GM12873 (cell line): ENCODE measurements at regions not wholly inside any gene's neighbourhood (a gene's known extent, or its start where the extent isn't known, plus 50 kb on each side); places are given as distances from the start of the nearest gene placed in this dataset.

Experiments
- TF ChIP-seq, protein P1 (sequence below): IDR thresholded peaks from 2 replicates; pipeline ENCODE4 v1.5.1; 2012; ENCODE audit warnings: low read depth, mild to moderate bottlenecking, moderate library complexity, low read length, control low read depth; ENCODE audit not compliant: insufficient read depth; ENCODE audit errors: missing control alignments

DNA sequence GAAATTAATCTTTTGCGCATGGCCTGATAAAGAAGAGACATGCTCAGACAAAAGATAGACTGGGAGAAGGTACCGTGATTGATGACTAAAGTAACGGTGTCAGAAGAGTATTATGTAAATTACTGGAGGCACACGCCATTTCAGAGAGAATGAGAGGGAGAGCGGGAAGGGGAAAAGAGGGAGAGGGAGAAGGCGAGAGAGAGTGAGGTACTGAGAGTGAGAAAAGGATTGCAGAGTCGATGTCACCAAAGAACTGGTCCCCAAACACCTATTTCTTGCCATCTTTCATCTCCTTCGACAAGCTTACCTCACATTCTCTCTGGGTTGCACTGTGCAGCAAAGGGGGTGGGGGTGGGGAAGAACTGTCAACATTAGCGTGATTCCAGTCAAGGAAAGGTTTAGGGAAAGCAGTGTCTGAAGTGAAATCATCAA, 673.7 kb downstream of the BCL11A start:
- TF ChIP-seq, protein P1, sequence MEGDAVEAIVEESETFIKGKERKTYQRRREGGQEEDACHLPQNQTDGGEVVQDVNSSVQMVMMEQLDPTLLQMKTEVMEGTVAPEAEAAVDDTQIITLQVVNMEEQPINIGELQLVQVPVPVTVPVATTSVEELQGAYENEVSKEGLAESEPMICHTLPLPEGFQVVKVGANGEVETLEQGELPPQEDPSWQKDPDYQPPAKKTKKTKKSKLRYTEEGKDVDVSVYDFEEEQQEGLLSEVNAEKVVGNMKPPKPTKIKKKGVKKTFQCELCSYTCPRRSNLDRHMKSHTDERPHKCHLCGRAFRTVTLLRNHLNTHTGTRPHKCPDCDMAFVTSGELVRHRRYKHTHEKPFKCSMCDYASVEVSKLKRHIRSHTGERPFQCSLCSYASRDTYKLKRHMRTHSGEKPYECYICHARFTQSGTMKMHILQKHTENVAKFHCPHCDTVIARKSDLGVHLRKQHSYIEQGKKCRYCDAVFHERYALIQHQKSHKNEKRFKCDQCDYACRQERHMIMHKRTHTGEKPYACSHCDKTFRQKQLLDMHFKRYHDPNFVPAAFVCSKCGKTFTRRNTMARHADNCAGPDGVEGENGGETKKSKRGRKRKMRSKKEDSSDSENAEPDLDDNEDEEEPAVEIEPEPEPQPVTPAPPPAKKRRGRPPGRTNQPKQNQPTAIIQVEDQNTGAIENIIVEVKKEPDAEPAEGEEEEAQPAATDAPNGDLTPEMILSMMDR = no peak

DNA sequence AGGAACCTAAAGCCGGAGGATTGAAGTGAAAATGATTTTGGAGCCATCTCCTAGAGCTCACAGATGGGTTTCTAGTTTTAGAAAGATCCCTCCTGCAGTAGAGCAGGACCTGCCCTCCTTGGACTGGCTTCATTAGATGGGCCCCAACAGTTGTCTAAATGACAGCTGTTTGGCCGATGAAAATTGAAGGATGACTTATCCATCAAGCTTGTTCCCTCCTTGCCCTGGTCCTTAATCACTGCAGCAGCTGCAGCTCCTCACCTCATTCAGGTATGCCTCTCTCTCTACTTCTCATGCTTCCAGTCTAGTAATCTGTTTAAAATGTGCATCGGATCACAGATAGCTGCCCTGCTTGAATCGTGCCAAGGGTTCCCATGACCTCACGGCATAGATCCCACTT, 677.6 kb downstream of the BCL11A start:
- TF ChIP-seq, protein P1 = no peak

DNA sequence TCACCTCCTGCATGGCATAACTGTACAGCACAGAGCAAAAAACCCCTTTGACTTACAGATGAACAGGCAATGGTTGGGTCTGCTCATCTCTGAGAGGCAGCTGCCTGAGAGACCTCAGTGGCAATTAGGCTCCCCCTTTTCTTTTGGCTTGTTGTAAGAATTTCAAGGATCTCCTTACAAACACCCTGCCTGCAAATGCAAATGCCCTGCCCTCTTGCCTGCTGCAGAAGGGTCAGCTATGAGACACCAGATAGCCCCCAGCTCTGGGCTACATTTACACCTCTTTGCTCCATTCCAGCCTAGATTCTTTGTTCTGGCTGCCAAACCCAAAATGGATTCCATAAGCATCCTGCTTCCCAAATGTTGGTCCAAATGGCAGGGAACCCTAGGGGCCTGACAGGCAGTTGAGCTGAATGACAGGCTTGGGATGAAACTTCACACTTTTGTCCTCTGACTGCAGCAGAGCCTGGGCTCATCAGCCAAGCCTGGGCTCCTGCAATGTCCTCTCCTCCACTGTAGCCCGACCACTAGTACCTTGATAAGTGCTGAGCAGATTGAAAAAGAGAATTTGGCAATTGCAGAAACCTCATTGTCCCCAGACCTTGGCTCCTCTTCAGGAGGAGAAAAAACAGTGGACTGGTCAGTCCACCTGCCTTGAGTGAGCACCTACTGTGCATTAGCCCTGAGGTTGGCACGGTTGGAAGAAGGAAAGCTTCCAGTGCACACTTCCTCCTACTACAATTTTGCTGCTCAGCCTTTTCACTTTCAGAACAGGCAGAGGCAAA, 678.3 kb downstream of the BCL11A start:
- TF ChIP-seq, protein P1 = no peak

DNA sequence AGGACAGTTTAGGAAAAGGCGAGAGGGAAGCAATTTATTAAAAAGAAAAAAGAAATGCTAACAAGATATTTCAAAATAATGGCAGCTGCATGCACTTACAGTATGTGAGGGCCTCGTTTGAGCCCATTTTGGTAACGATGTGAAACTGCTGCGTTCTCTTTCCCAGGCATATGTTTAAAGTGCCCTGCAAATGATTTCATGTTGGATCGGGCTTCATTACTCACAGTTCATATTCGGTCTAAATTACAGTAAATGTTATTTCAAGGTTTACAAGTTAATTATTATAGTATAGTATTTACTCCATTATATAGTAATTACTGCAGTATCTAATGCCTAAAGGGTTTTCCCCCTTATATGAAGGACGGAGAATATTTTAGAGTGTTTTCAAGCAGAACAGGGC, 679.1 kb downstream of the BCL11A start:
- TF ChIP-seq, protein P1 = no peak

DNA sequence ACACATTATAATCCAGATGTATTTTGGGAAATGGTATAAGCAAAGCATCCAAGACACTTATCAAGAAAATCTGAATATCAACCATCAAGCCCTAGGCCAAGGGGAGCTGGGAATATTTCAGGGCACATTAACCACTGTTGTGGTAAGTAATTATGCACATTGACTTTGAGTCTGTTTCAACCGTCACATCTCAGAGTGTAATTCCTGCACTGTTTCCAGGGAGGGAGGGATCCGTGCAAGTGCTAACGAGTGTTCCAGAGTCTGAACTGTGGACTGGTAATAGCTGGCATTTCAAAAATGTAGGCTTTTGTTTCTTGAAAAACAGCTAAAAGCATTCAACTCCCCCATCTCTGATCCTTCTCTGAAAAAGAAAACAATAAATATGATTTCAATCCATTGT, 681.6 kb downstream of the BCL11A start:
- TF ChIP-seq, protein P1 = no peak

DNA sequence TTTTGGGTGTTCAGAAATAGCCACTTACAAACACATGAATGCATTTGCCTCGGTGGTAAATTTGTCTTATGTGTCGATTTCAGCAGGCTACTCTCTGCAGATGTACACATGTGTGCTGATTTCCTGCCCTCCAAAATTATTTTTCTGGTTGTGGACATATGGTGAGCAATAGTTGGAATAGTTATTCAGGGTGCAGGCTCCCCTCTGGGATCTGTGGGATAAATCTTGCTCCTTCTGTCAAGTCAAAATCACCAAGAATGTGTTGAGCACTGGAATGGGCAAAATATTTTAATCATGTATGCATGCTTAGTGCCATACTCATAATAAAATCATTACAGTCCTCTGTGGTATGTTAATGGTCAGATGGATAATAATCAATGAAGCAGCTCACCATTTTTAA, 684.5 kb downstream of the BCL11A start:
- TF ChIP-seq, protein P1 = no peak

DNA sequence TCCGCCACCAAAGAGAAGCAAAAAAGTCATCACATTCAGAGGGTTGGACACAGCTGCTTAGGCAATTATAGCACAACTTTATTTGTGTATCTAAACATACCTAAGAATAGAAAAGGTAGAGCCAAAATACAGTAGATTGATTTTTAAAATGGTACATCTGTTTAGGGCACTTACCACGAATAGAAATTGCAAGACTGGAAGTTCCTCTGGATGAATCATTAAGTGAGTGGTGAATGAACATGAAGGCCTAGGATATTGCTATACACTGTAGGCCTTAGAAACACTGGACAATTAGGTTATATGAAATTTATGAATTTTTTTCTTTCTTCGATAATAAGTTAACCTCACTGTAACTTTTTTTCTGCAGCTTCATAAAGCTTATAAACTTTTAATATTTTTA, 687.0 kb downstream of the BCL11A start:
- TF ChIP-seq, protein P1 = no peak
